ENCODE measurements at regions not wholly inside any gene's neighbourhood (a gene's known extent, or its start where the extent isn't known, plus 50 kb on each side); places are given as distances from the start of the nearest gene placed in this dataset.

GRCh38 chr2:136404176-136404575, 286.2 kb upstream of the CXCR4 start:
- no peak for DNase-seq

- DNase-seq, result no peak
Measured at GRCh38 chr2:136402281-136402680, 284.3 kb upstream of the CXCR4 start.

DNA sequence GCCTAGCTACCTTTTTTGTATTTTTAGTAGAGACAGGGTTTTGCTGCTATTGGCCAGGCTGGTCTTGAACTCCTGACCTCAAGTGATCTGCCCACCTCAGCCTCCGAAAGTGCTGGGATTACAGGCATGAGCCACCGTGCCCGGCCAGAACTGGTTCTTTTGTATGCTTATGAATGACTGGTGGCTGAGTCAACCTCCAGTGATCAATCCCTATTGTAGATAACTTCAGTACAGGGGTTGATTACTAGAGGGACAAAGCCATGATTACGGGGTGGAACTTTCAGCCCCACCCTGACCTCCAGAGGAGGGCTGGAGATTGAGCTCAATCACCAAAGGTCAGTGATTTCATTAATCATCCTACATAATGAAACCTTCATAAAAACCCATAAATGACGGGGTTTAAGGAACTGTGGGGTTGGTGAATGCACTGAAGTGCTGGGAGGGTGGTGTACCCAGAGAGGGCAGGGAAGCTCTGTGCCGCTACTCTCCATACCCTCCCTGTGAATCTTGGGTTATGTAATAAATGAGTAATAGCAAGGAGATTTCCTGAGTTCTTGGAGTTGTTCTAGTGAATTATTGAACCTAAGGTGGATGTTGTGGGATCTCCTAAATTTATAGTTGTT, 281.8 kb upstream of the CXCR4 start:
- no peak for DNase-seq

DNA sequence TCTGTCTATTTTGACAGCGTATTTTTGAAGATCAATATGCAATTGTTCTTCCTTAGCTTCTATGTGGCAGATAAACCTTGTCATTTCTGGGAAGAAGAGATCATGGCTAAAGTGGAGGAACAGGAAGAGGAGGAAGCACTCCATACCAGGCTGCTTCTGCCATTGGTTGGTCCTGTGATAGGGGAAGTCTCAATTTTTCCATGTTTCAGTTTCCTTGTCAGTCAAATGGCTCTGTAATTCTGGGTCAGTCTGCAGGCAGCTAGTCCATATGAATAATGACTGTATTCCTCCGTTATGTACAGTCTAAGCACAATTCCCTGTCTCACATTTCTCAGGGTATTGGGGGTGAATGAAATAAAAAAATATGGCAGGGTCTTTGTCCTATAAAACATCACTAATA, 277.6 kb upstream of the CXCR4 start:
- DNase-seq, result no peak

DNA sequence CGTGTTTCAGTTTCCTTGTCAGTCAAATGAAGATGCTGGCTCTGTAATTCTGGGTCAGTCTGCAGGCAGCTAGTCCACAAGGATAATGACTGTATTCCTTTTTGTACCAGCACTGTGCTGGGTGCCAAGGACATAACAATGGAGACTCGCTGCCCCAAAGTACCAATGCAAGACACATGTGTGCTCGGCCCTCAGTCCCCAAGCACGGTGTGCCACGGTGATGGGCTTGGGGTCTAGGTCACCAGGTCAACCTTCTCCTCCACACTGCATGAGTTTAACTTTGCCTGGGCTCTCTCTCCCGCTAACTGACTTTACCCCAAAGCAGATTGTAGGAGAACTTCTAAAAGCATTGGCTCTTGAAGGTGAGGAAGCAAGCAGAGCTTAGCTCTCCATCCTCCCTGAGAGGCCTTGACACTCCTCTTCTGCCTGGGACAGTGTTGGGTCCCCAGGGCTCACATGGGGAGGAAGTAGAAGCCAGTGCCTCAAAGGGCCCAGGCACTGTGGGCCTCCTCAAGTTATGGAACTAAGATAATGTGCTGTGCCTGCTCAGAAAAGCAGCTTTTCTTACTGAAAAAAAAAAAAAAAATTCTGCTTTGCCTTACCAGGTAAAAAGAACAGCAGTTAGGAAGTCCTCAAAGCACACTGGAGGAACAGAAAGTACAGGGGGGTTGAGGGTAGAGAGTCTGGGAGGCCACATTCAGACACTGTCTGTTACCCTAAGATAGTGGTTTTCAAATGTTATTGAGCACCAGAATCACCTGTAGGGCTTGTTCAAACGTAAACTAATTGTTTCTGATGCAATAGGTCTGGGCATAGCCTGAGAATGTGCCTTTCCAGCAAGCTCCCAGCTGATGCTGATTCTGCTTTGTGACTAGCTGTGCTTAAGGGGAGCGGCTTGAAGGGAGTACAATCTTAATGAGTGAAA, 276.4 kb upstream of the CXCR4 start:
- DNase-seq, result no peak

DNA sequence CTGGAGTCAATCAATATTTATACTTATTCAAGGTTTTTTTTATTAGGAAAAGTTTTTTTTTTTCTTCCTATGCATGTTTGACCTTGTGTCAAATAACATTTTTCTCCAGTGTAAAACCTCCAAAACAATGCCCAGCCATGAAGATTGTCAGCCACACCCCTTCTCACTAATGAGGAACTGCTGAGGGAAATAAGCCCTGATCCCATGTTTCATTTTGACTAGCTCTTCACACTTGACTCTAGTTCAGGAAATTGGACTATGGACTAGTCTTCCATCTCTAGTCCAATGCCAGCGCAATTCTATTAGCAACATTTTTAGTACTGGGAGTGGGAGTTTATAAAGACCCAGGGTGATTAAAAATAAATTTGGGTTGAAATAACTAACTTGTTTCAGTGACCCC, 275.6 kb upstream of the CXCR4 start:
- DNase-seq, result no peak

GRCh38 chr2:136392897-136393505, 275.1 kb upstream of the CXCR4 start:
- DNase-seq, result no peak

GRCh38 chr2:136389809-136390208, 271.9 kb upstream of the CXCR4 start:
- no peak for DNase-seq

DNA sequence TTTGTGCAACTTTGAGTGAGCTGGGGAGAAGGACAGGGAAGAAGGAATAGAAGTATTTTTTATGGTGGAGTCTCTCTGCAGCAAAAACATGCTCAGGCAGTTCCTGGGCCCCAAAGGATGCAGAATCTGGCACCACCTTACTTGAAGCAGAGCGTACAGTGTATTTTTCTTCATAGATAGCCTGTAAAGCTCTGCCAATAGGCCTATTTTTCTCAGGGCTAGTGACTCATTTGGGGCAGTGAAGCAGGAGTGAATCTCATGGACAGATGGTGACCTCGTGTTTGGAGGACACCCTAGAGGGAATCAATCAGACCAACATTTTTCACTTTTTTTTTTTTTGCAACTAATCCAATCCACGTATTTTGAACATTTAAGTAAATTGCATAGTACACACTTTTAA, 268.1 kb upstream of the CXCR4 start:
- DNase-seq, result no peak

- DNase-seq, result peak; percentile 32
Measured at GRCh38 chr2:136384531-136385303, 266.8 kb upstream of the CXCR4 start.

GRCh38 chr2:136383167-136383566, 265.2 kb upstream of the CXCR4 start:
- no peak for DNase-seq

DNA sequence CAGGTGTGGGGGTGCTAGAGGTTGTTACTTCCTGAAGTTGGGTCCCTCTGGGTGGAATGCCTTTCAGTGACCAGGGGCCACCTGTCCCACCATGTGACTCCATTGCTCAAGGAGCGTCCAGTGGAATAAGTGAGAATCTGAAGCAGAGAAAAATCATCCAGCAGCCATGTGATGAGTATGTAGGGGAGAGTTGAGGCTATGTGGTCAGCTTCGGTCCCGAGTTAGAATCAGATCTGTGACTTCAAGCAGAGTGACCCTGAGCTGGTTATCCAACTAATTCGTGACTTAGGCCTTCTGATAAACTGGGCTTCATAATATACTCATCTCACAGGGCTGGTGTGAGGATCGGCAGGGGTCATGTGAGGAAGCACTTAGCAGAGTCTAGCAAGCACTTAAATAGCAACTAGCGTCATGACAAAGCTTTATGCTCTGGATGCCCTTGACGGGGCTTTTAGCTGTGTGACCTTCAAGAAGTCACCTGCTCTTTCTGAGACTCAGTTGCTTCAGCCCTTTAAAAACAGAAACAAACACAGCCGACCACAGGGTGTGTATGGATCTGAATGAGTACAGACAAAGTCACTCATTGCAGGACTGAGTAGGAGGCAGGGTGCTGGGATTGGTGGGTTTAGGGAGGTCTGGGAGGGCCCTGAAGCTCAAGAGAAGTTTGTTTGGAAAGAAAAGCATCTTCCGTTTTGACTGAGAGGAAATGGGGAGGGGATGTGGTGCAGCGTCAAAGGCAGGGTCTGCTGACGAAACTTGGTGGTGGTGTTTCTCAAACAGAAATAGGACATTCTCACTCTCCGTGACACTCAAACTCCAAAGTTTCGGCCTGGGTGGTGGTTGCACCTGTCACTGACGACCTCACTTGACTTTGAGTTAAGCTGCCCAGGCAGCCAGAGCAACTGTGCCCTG, 264.0 kb upstream of the CXCR4 start:
- no peak for DNase-seq

DNA sequence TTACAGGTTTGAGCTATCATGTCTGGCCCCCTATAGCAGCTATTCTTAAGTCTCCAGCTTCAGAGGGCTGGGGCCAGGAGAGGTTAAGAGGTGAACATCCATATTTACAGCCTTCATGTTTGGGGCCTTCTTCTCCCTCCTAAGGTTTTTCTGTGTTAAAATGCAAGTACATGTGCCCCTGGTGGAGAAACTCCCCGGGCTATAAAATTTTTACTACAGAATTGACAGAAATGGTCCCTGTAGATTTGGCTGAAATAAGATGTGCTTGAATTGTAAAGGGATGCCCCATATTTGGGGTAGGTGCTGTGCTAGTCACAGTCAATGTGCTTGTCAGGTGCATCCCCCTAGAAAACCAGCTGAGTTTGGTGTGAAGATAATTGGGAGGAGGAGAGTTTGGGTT, 263.3 kb upstream of the CXCR4 start:
- DNase-seq, result no peak

DNA sequence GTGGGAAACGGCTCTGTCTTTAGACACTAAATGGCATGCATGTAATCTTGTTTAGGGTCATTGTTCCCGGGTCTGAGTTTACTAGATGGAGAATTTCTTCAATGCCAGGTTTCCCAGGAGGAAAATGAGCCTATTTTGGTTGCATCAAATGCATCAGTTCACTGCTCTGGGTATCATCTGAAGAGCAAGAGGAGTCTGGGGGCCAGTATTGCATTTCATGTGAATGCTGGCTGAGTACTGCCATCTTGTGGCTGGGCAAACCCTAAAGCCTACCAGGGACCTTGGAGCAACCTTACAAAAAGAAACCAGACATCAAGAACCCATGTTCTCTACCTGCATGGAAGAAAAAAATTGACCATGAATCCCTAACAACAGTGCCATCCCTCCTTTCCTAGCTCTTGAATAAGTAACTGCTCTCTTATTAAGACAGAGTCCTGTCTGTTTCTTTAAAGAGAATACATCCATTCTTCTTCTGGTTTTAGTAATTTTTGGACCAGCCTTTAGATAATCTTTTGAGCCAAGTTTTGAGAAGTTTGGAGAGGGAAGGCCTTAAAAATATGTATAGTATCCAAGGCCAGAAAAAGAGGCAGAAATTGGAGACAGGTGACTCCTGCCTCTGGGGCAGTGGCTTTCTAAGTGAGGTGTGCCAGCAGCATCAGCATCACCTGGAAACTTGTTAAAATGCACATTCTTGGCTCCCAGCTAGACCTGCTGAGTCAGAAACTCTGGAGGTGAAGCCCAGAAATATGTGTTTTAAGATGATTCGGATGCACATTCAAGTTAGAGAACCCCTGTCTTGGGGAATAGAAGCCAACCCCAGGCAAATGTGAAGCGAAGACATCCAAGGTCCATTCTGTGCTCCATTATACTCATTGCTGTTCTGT, 261.0 kb upstream of the CXCR4 start:
- DNase-seq, result peak; percentile 51

DNA sequence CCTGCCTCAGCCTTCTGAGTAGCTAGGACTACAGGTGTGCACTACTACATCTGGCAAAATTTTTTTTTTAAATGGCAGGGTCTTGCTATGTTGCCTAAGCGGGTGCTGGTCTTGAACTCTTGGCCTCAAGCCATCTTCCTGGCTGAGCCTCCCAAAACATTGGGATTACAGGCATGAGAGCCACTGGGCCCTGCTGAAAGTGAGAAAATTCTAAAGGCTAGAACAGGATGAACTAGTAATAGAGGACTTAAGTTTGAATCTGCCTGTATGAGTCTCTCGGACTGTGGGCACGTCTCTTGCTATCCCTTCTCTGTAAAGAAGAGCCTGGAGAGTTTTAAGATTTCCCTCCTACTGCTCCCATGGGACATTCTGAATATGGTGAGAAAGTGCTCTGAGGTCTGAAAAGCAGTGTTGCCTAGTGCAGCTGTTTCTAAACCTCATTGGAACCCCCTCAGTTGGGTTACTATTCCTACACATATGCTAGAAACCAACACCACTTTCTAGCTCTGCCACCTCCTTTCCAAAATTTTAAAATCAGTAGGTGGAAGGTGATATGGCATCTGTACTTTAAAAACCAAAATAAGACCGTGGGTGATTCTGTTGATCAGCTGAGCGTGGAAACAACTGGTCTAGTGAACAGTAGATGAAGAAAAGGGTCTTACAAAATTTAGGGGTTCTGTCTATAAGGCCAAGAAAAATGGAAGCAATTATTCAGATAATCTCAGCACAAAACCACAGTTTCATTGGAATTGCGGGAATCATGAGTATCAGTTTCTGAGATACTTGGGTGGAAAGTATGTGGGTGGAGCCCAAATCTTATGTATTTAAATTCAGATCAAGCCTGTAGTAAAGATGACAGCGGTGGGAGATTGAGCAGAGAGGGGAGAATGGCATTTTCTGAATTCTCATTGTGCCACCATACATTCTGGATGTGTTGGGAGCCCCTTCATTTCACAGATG, 259.8 kb upstream of the CXCR4 start:
- no peak for DNase-seq

- DNase-seq, result peak; percentile 41
Measured at GRCh38 chr2:136376798-136377211, 258.9 kb upstream of the CXCR4 start.

DNA sequence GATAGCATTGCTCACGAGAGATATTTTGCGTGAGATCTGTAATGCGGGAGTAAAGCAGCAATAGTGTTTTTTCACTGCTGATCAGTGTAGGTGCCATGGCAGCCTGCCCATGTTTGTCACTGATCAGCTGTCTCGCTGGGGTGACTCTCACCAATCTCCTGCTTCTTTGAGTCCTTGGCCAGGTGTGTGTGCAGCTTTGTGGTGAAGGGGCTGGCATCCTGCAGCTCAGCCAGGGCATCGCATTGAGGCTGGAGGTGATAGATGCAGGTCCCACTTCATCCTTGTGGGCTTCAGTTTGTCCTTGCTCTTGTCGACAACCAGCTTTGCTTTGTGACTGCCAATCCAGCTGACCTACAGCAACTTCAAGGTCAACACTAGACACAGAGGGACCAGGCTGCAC, 258.3 kb upstream of the CXCR4 start:
- no peak for DNase-seq

DNA sequence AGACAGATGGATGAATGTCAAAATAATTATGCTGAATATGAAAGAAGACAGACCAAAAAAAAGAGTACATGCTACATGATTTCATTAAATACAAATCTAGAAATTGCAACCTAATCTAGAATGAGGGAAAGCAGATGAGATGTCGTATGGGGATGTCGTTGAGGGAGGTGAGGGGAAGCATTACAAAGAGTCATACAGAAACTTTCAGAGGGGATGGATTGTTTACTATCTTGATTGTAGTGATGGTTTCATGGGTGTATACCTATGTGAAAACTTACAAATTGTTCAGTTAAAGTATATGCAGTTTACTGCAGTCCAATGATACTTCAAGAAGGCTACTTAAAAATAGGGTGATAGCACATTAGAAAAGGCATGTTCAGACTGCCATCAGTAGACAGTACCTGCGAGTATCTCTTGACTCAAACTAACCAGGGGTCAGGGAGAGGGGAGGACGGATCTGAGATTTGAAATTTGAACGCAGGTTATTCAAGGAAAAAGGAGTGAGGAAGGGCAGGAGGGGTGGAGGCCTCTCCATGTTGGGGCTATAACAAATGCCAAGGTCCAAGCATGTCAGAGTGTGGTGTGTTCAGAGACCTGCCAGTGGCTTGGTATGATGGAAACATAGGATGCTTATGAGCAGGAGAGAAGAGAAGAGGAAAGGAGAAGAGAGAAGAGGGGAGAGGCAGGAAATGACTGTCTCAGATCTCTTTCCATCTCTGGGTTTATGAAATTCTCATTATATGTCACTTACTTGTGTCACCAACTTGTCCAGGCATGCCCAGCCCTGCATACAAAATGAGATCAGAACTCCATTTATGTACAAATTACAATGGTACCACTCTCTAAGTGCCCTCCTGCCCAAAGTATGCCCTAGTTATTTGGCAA, 257.3 kb upstream of the CXCR4 start:
- no peak for DNase-seq

All from left kidney (tissue), 1 donor.